K562 (cell line): ENCODE measurements at regions not wholly inside any gene's neighbourhood (a gene's known extent, or its start where the extent isn't known, plus 50 kb on each side); places are given as distances from the start of the nearest gene placed in this dataset.

Experiments used
- ATAC-seq: fragments of 200-7000 bp; cut with Tn5 transposase; 3 replicates; pipeline ENCODE4 v1.9.1; 2020; ENCODE audit warnings: moderate library complexity
- BruUV-seq: library from RNA; stranded (reverse); fragments of 400-500 nt; replicated peaks from 2 replicates; lab custom pipeline; 2021; lab: Mats Ljungman, UMichigan
- CTCF ChIA-PET: fragments of 300-600 bp; formaldehyde crosslinking; extraction: SDS; loops from one replicate; lab custom pipeline; 2021; ENCODE audit warnings: low intra/inter-chr PET ratio; lab: Yijun Ruan, JAX
- POLR2A ChIA-PET: fragments of 300-600, 350-650 bp; sonication (Branson Sonifier 250); formaldehyde crosslinking; extraction: SDS; loops from one replicate; lab custom pipeline; 2021; ENCODE audit warnings: antibody characterized with exemption, inconsistent platforms; lab: Yijun Ruan, JAX
- DNase-seq, 4 experiments: peaks; one replicate each; pipeline versions ENCODE4 v3.0.0 to v3.0.0-alpha.2; 2011 to 2018; ENCODE audit warnings: low spot score in 3 of 4, mixed read lengths in 3 of 4; ENCODE audit errors: extremely low read depth in 1 of 4
- FAIRE-seq: peaks from 2 replicates; lab custom pipeline; 2011; peaks lifted over from hg19 to GRCh38; lab: Jason Lieb, UNC
- H2AFZ ChIP-seq: 2 replicates; pipeline ENCODE4 v1.6.0; 2011; ENCODE audit warnings: low read depth, low read length, control low read depth, inconsistent platforms
- H3K27ac ChIP-seq: fragments of 200-600 bp; 3 replicates; pipeline ENCODE4 v1.8.0; 2011; ENCODE audit warnings: low read depth, mild to moderate bottlenecking, control low read depth, inconsistent platforms, low read length, moderate library complexity, mixed read lengths; ENCODE audit errors: extremely low read depth
- H3K27me3 ChIP-seq, 2 experiments: fragments of 300-600 bp in 1 of 2; 2 replicates in 1 of 2; 3 replicates in 1 of 2; pipeline versions ENCODE4 v1.6.0 to v1.8.0; 2011; ENCODE audit warnings: inconsistent platforms in 2 of 2, low read length in 2 of 2, mild to moderate bottlenecking in 1 of 2, mixed read lengths in 1 of 2, moderate library complexity in 1 of 2; ENCODE audit not compliant: control insufficient read depth in 2 of 2, insufficient read depth in 2 of 2
- H3K36me3 ChIP-seq: fragments of 300-600 bp; 3 replicates; pipeline ENCODE4 v1.8.0; 2011; ENCODE audit warnings: mild to moderate bottlenecking, low read length, inconsistent platforms; ENCODE audit not compliant: control insufficient read depth, insufficient read depth
- H3K4me1 ChIP-seq, 2 experiments: fragments of 200-600 bp in 1 of 2; replicated peaks in 1 of 2; 2 replicates in 1 of 2; 3 replicates in 1 of 2; pipeline versions ENCODE4 v1.5.1 to v1.8.0; 2011; ENCODE audit warnings: inconsistent platforms in 2 of 2, low read length in 2 of 2, mild to moderate bottlenecking in 1 of 2, mixed read lengths in 1 of 2, moderate library complexity in 1 of 2; ENCODE audit not compliant: control insufficient read depth in 2 of 2, insufficient read depth in 2 of 2
- H3K4me2 ChIP-seq: 2 replicates; pipeline ENCODE4 v1.6.1; 2011; ENCODE audit warnings: low read length, control low read depth, inconsistent platforms, mixed read lengths; ENCODE audit not compliant: insufficient read depth
- H3K4me3 ChIP-seq: fragments of 200-600 bp; sonication (generic), shearing (Covaris generic); 2 replicates; pipeline ENCODE4 v1.5.1; 2016; ENCODE audit warnings: control low read depth, inconsistent platforms
- H3K79me2 ChIP-seq: fragments of 200-600 bp; 3 replicates; pipeline ENCODE4 v1.8.0; 2011; ENCODE audit warnings: low read length, inconsistent platforms; ENCODE audit not compliant: control insufficient read depth, insufficient read depth
- H3K9ac ChIP-seq, 2 experiments: 2 replicates each; pipeline versions ENCODE4 v1.6.0 to v1.6.1; 2011; ENCODE audit warnings: low read depth in 2 of 2, low read length in 2 of 2, control low read depth in 1 of 2, inconsistent platforms in 1 of 2, mild to moderate bottlenecking in 1 of 2, mixed read lengths in 1 of 2; ENCODE audit not compliant: insufficient read depth in 1 of 2
- H3K9me1 ChIP-seq: one replicate; pipeline ENCODE4 v1.6.0; 2011; ENCODE audit warnings: inconsistent platforms, mild to moderate bottlenecking, low read length, moderate library complexity; ENCODE audit not compliant: control insufficient read depth, insufficient read depth
- H3K9me3 ChIP-seq: replicated peaks from 2 replicates; pipeline ENCODE4 v1.5.1; 2011; ENCODE audit warnings: low read depth, low read length, inconsistent platforms; ENCODE audit not compliant: control insufficient read depth, insufficient read depth
- H4K20me1 ChIP-seq: replicated peaks from 2 replicates; pipeline ENCODE4 v1.6.1; 2011; ENCODE audit warnings: low read length, inconsistent platforms, mixed read lengths; ENCODE audit not compliant: control insufficient read depth, insufficient read depth
- ARHGAP35 ChIP-seq: fragments of 450-650 bp; IDR thresholded peaks from 2 replicates; pipeline ENCODE4 v1.6.1; 2018; ENCODE audit not compliant: partially characterized antibody
- ARNT ChIP-seq, 2 experiments: fragments of 450-650 bp; IDR thresholded peaks; 2 replicates each; pipeline ENCODE4 v1.6.1; 2016; ENCODE audit warnings: mild to moderate bottlenecking in 1 of 2
- CBX3 ChIP-seq, 2 experiments: IDR thresholded peaks; 1 replicate in 1 of 2; 2 replicates in 1 of 2; pipeline ENCODE4 v1.6.1; 2012; ENCODE audit warnings: inconsistent platforms in 2 of 2, low read length in 2 of 2, borderline replicate concordance in 1 of 2, control low read depth in 1 of 2
- GTF2A2 ChIP-seq: IDR thresholded peaks from 2 replicates; pipeline ENCODE4 v1.6.1; 2016; ENCODE audit warnings: mild to moderate bottlenecking, missing genetic modification characterization, missing compliant biosample characterization
- GTF2F1 ChIP-seq: IDR thresholded peaks from 2 replicates; pipeline ENCODE4 v1.6.1; 2011; ENCODE audit warnings: low read depth, low read length, improper control_type of control experiment
- HDGF ChIP-seq: fragments of 450-650 bp; IDR thresholded peaks from 2 replicates; pipeline ENCODE4 v1.6.1; 2016
- LEF1 ChIP-seq: fragments of 450-650 bp; IDR thresholded peaks from 2 replicates; pipeline ENCODE4 v1.6.1; 2016; ENCODE audit warnings: mild to moderate bottlenecking
- NR1H2 ChIP-seq: sonication (generic); formaldehyde crosslinking; IDR thresholded peaks from 2 replicates; pipeline ENCODE4 v1.4.0; 2020; ENCODE audit warnings: mild to moderate bottlenecking, missing genetic modification reagents
- PHF20 ChIP-seq: fragments of 450-650 bp; IDR thresholded peaks from 2 replicates; pipeline ENCODE4 v1.6.1; 2018; ENCODE audit not compliant: partially characterized antibody
- RBM17 ChIP-seq: fragments of 200-400 bp; formaldehyde crosslinking; IDR thresholded peaks from 2 replicates; pipeline ENCODE4 v1.6.1; 2017; ENCODE audit warnings: low read depth, mild to moderate bottlenecking, low read length, borderline replicate concordance
- SPI1 ChIP-seq: IDR thresholded peaks from 2 replicates; pipeline ENCODE4 v1.6.1; 2011; ENCODE audit warnings: low read depth, low read length, control low read depth, borderline replicate concordance
- SRSF9 ChIP-seq: fragments of 200-400 bp; formaldehyde crosslinking; IDR thresholded peaks from 2 replicates; pipeline ENCODE4 v1.6.1; 2017; ENCODE audit warnings: low read depth, low read length, borderline replicate concordance
- ZC3H4 ChIP-seq: sonication (generic); formaldehyde crosslinking; IDR thresholded peaks from 2 replicates; pipeline ENCODE4 v1.9.0; 2021; ENCODE audit warnings: missing genetic modification reagents, borderline replicate concordance
- ZFX ChIP-seq: sonication (generic); formaldehyde crosslinking; IDR thresholded peaks from 2 replicates; pipeline ENCODE4 v1.8.0; 2022; ENCODE audit warnings: mild to moderate bottlenecking, missing genetic modification reagents, moderate library complexity
- ZNF224 ChIP-seq: sonication (generic); formaldehyde crosslinking; IDR thresholded peaks from 2 replicates; pipeline ENCODE4 v1.8.0; 2022; ENCODE audit warnings: mild to moderate bottlenecking, missing genetic modification reagents
- ZNF408 ChIP-seq: fragments of 250-450 bp; sonication (Bioruptor Pico); IDR thresholded peaks from 2 replicates; pipeline ENCODE4 v1.4.0; 2020; ENCODE audit warnings: low read depth, mild to moderate bottlenecking, moderate library complexity
- ZNF583 ChIP-seq: fragments of 250-450 bp; sonication (Bioruptor Pico); IDR thresholded peaks from 2 replicates; pipeline ENCODE4 v1.4.0; 2020
- WGBS: fragments of 100-300 bp; shearing (Covaris generic); methylation state at CpG from one replicate; pipeline ENCODE4 v1.1.6; 2016; ENCODE audit warnings: low coverage, mixed read lengths; ENCODE audit not compliant: insufficient coverage; ENCODE audit errors: missing lambda C conversion rate; 5-methylcytosine and 5-hydroxymethylcytosine counted together
- in situ Hi-C: fragments of 300-500 bp; cut with MboI; formaldehyde crosslinking; loops from 4 replicates; pipeline ENCODE4 v1.15.0; 2018; ENCODE audit warnings: inconsistent platforms, mixed read lengths
- intact Hi-C: fragments of 100-400 bp; cut with micrococcal nuclease; formaldehyde crosslinking; loops from 2 replicates; pipeline ENCODE4 v1.14.2; 2022
- TF ChIP-seq, protein P1 (sequence below): IDR thresholded peaks from 2 replicates; pipeline ENCODE4 v1.6.1; 2011; ENCODE audit warnings: borderline replicate concordance, low read depth, mild to moderate bottlenecking, moderate library complexity, low read length; ENCODE audit not compliant: insufficient read depth, poor library complexity, severe bottlenecking
- TF ChIP-seq, protein P2 (sequence below), 2 experiments: fragments of 450-650 bp; IDR thresholded peaks; 2 replicates each; pipeline ENCODE4 v1.6.1; 2018; ENCODE audit warnings: mild to moderate bottlenecking in 2 of 2, low read depth in 1 of 2; ENCODE audit not compliant: partially characterized antibody in 2 of 2

DNA sequence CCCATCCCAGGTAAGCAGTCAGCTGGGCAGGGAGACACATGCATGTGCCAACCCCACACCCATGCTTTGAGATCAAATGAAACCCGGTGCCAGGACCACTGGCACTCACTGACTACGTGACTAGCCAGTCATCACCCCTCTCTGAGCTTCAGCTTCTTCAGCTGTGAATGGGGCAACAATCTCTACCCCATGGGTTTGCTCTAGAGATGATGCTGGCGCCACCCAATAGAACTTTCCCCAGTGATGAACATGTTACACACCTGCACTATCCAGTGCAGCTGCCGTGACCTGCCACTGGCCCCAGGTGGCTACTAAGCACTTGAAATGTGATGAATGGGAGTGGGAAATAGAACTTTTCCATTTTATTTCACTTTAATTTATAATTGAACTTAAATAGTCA is 70.3 kb downstream of the PITPNM2 start:
- H3K4me3 ChIP-seq, result no peak overlapping the region
- peaks cover 9% of the 10 kb centered on the region; the same call in 1 of the 2 replicates for H4K20me1 ChIP-seq
- no peaks in the 10 kb centered on the region for H3K27me3 ChIP-seq
- WGBS, result 73% methylated on average over 4 of the region's 4 CpGs
- H3K27ac ChIP-seq, result no peak overlapping the region
- TF ChIP-seq NR1H2 (CRISPR knock-in tag) (no peak), ARHGAP35 (no peak), SPI1 (no peak), ZNF224 (CRISPR knock-in tag) (no peak), HDGF (no peak), SRSF9 (no peak), RBM17 (no peak), ZC3H4 (CRISPR knock-in tag) (no peak), CBX3 (IDR thresholded peaks at IDR 0.05; ENCODE audit: borderline replicate concordance in 1 of 2, low read length in 2 of 2) (no peak), GTF2A2 (tag) (no peak), LEF1 (no peak), ZNF583 (CRISPR knock-in tag) (no peak), PHF20 (no peak), ZFX (CRISPR knock-in tag) (no peak), ZNF408 (CRISPR knock-in tag) (no peak), GTF2F1 (no peak), ARNT (IDR thresholded peaks at IDR 0.05) (no peak)
- TF ChIP-seq, protein P1, sequence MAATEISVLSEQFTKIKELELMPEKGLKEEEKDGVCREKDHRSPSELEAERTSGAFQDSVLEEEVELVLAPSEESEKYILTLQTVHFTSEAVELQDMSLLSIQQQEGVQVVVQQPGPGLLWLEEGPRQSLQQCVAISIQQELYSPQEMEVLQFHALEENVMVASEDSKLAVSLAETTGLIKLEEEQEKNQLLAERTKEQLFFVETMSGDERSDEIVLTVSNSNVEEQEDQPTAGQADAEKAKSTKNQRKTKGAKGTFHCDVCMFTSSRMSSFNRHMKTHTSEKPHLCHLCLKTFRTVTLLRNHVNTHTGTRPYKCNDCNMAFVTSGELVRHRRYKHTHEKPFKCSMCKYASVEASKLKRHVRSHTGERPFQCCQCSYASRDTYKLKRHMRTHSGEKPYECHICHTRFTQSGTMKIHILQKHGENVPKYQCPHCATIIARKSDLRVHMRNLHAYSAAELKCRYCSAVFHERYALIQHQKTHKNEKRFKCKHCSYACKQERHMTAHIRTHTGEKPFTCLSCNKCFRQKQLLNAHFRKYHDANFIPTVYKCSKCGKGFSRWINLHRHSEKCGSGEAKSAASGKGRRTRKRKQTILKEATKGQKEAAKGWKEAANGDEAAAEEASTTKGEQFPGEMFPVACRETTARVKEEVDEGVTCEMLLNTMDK, result no peak
- TF ChIP-seq, protein P2, sequence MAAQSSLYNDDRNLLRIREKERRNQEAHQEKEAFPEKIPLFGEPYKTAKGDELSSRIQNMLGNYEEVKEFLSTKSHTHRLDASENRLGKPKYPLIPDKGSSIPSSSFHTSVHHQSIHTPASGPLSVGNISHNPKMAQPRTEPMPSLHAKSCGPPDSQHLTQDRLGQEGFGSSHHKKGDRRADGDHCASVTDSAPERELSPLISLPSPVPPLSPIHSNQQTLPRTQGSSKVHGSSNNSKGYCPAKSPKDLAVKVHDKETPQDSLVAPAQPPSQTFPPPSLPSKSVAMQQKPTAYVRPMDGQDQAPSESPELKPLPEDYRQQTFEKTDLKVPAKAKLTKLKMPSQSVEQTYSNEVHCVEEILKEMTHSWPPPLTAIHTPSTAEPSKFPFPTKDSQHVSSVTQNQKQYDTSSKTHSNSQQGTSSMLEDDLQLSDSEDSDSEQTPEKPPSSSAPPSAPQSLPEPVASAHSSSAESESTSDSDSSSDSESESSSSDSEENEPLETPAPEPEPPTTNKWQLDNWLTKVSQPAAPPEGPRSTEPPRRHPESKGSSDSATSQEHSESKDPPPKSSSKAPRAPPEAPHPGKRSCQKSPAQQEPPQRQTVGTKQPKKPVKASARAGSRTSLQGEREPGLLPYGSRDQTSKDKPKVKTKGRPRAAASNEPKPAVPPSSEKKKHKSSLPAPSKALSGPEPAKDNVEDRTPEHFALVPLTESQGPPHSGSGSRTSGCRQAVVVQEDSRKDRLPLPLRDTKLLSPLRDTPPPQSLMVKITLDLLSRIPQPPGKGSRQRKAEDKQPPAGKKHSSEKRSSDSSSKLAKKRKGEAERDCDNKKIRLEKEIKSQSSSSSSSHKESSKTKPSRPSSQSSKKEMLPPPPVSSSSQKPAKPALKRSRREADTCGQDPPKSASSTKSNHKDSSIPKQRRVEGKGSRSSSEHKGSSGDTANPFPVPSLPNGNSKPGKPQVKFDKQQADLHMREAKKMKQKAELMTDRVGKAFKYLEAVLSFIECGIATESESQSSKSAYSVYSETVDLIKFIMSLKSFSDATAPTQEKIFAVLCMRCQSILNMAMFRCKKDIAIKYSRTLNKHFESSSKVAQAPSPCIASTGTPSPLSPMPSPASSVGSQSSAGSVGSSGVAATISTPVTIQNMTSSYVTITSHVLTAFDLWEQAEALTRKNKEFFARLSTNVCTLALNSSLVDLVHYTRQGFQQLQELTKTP (IDR thresholded peaks at IDR 0.05; ENCODE audit: low read depth in 1 of 2, partially characterized antibody in 2 of 2), result no peak
- no TSS peak for BruUV-seq
- no peaks in the 10 kb centered on the region for H3K36me3 ChIP-seq
- CTCF ChIA-PET, result no interaction called here
- peaks cover 8 to 24% of the 10 kb centered on the region in 2 experiments; a peak in 4 of 5 replicates for H3K4me1 ChIP-seq
- no peak overlapping the region for H3K4me2 ChIP-seq
- no peak for FAIRE-seq
- no peak for DNase-seq
- peaks cover 4% of the 10 kb centered on the region for H3K9me1 ChIP-seq
- H3K9me3 ChIP-seq, result no peaks in the 10 kb centered on the region
- no peaks in the 10 kb centered on the region for H3K79me2 ChIP-seq
- POLR2A ChIA-PET, result interaction anchor here (0.6 kb wide), 1 partner anchor 36 kb away, joined by 3 read pairs; no protein-coding TSS in a partner anchor
- H2AFZ ChIP-seq, result no peak overlapping the region
- intact Hi-C loops, result no loop called here
- no peak for ATAC-seq
- in situ Hi-C loops, result no loop called here
- H3K9ac ChIP-seq, result no peak overlapping the region
